ENCODE measurements at regions not wholly inside any gene's neighbourhood (a gene's known extent, or its start where the extent isn't known, plus 50 kb on each side); places are given as distances from the start of the nearest gene placed in this dataset.

- Histone ChIP-seq H3K27ac (no peak overlapping the region), H3K4me3 (no peak overlapping the region), H3K27me3 (ENCODE audit: insufficient read depth in 3 of 3, low read length in 2 of 3) (no peaks in the 10 kb centered on the region), H3K9me3 (no peaks in the 10 kb centered on the region), H3K4me1 (no peaks in the 10 kb centered on the region), H3K36me3 (ENCODE audit: insufficient read depth in 1 of 2, low read depth in 1 of 2) (no peaks in the 10 kb centered on the region)
- DNase-seq, result no peak
- no peak for ATAC-seq
- TF ChIP-seq CTCF (IDR thresholded peaks at IDR 0.05), result no peak
- intact Hi-C loops (cut with DNase I), result no loop called here
- WGBS, 3 donors, result 71 to 88% (median 73%) methylated on average over 2 of the region's 2 CpGs
Measured at GRCh38 chr18:56062931-56063330, 474.9 kb upstream of the TCF4 start.

GRCh38 chr18:56060967-56061541, 473.1 kb upstream of the TCF4 start:
- ATAC-seq (no peak), DNase-seq (no peak)
- TF ChIP-seq CTCF (IDR thresholded peaks at IDR 0.05), result no peak
- Histone ChIP-seq H3K9me3 (no peaks in the 10 kb centered on the region), H3K4me3 (no peak overlapping the region), H3K36me3 (ENCODE audit: insufficient read depth in 1 of 2, low read depth in 1 of 2) (no peaks in the 10 kb centered on the region), H3K4me1 (no peaks in the 10 kb centered on the region), H3K27me3 (ENCODE audit: insufficient read depth in 3 of 3, low read length in 2 of 3) (no peaks in the 10 kb centered on the region), H3K27ac (no peak overlapping the region)
- 46 to 50% (median 47%) methylated on average over 2 of the region's 2 CpGs for WGBS, 3 donors
- intact Hi-C loops (cut with DNase I), result no loop called here

- H3K27ac ChIP-seq, result no peak overlapping the region
- peaks cover 0 to 2% (median 0%) of the 10 kb centered on the region in 3 donors for H3K27me3 ChIP-seq (ENCODE audit: insufficient read depth in 3 of 3, low read length in 2 of 3)
- intact Hi-C loops (cut with DNase I), result no loop called here
- no peak for DNase-seq
- no peaks in the 10 kb centered on the region for H3K4me1 ChIP-seq
- no peaks in the 10 kb centered on the region for H3K36me3 ChIP-seq (ENCODE audit: insufficient read depth in 1 of 2, low read depth in 1 of 2)
- TF ChIP-seq CTCF (IDR thresholded peaks at IDR 0.05), result no peak
- H3K4me3 ChIP-seq, result no peak overlapping the region
- H3K9me3 ChIP-seq, result peaks cover 7% of the 10 kb centered on the region
- ATAC-seq, result no peak
- WGBS, 3 donors, result 95 to 98% (median 97%) methylated on average over 1 of the region's 1 CpG
Measured at GRCh38 chr18:56052202-56052601, 464.2 kb upstream of the TCF4 start.

- TF ChIP-seq CTCF (IDR thresholded peaks at IDR 0.05), result no peak
- Histone ChIP-seq H3K27ac (no peak overlapping the region), H3K36me3 (ENCODE audit: insufficient read depth in 1 of 2, low read depth in 1 of 2) (no peaks in the 10 kb centered on the region), H3K27me3 (ENCODE audit: insufficient read depth in 3 of 3, low read length in 2 of 3) (peaks cover 0 to 2% (median 0%) of the 10 kb centered on the region in 3 donors), H3K4me3 (no peak overlapping the region), H3K9me3 (peaks cover 7% of the 10 kb centered on the region), H3K4me1 (no peaks in the 10 kb centered on the region)
- DNase-seq, result no peak
- WGBS, 3 donors, result 28 to 52% (median 36%) methylated on average over 1 of the region's 1 CpG
- intact Hi-C loops (cut with DNase I), result no loop called here
- ATAC-seq, result no peak
Measured at GRCh38 chr18:56044239-56044638, 456.2 kb upstream of the TCF4 start.

- no peaks in the 10 kb centered on the region for H3K4me1 ChIP-seq
- H3K27me3 ChIP-seq (ENCODE audit: insufficient read depth in 3 of 3, low read length in 2 of 3), result peaks cover 0 to 2% (median 0%) of the 10 kb centered on the region in 3 donors
- no peak for ATAC-seq
- peaks cover 7% of the 10 kb centered on the region for H3K9me3 ChIP-seq
- no peak for DNase-seq
- H3K36me3 ChIP-seq (ENCODE audit: insufficient read depth in 1 of 2, low read depth in 1 of 2), result no peaks in the 10 kb centered on the region
- H3K27ac ChIP-seq, result no peak overlapping the region
- intact Hi-C loops (cut with DNase I), result no loop called here
- H3K4me3 ChIP-seq, result no peak overlapping the region
- 20 to 33% (median 29%) methylated on average over 4 of the region's 4 CpGs for WGBS, 3 donors
- no peak for TF ChIP-seq CTCF (IDR thresholded peaks at IDR 0.05)
Measured at GRCh38 chr18:56043641-56044061, 455.7 kb upstream of the TCF4 start.

All from psoas muscle (tissue), 7 donors.